OCI-LY3 (cell line): ENCODE measurements at regions not wholly inside any gene's neighbourhood (a gene's known extent, or its start where the extent isn't known, plus 50 kb on each side); places are given as distances from the start of the nearest gene placed in this dataset.
"Not testable (repeated sequence)": the region's sequence is repeated elsewhere in the genome, so short reads cannot be mapped to it uniquely, and the experiment has no call there.

Experiments
- H2AFZ ChIP-seq: fragments of 200-600, 300-600 bp; shearing (Covaris generic); 2 replicates; pipeline ENCODE4 v1.6.0; 2014; ENCODE audit warnings: antibody characterized with exemption, low read depth, low read length
- H3K27ac ChIP-seq: fragments of 200-600, 300-600 bp; sonication (generic); 2 replicates; pipeline ENCODE4 v1.5.1; 2014; ENCODE audit warnings: mild to moderate bottlenecking, low read length, moderate library complexity, mixed read lengths
- H3K27me3 ChIP-seq: fragments of 200-600, 300-600 bp; sonication (generic); 2 replicates; pipeline ENCODE4 v1.6.1; 2014; ENCODE audit warnings: low read depth, low read length, mixed read lengths
- H3K36me3 ChIP-seq: fragments of 200-600, 300-600 bp; sonication (generic); replicated peaks from 2 replicates; pipeline ENCODE3; 2014; ENCODE audit warnings: low read depth, low read length, mixed read lengths
- H3K4me1 ChIP-seq: fragments of 300-600, 200-600 bp; sonication (generic); 2 replicates; pipeline ENCODE4 v1.6.1; 2014; ENCODE audit warnings: low read length, mixed read lengths
- H3K4me2 ChIP-seq: fragments of 200-600, 300-600 bp; sonication (generic); 2 replicates; pipeline ENCODE4 v1.6.1; 2014; ENCODE audit warnings: low read length, mixed read lengths
- H3K4me3 ChIP-seq: fragments of 300-600, 200-600 bp; sonication (generic); 2 replicates; pipeline ENCODE4 v1.5.1; 2014; ENCODE audit warnings: antibody characterized with exemption, mild to moderate bottlenecking, low read length, moderate library complexity
- H3K79me2 ChIP-seq: fragments of 300-600, 200-600 bp; shearing (Covaris generic); 2 replicates; pipeline ENCODE4 v1.6.1; 2014; ENCODE audit warnings: mild to moderate bottlenecking, low read length, mixed read lengths
- H3K9ac ChIP-seq: fragments of 300-600, 200-600 bp; shearing (Covaris generic); 2 replicates; pipeline ENCODE4 v1.6.0; 2014; ENCODE audit warnings: mild to moderate bottlenecking, low read length, moderate library complexity
- H3K9me3 ChIP-seq: fragments of 200-600, 300-600 bp; shearing (Covaris generic); 2 replicates; pipeline ENCODE4 v1.6.1; 2014; ENCODE audit warnings: low read length, mixed read lengths; ENCODE audit not compliant: insufficient read depth
- H4K20me1 ChIP-seq: fragments of 200-600, 300-600 bp; sonication (generic); 2 replicates; pipeline ENCODE4 v1.6.1; 2016; ENCODE audit warnings: low read length, mixed read lengths; ENCODE audit not compliant: insufficient read depth
- EZH2phosphoT487 ChIP-seq: fragments of 200-600 bp; shearing (Covaris generic); IDR thresholded peaks from 2 replicates; pipeline ENCODE4 v1.6.1; 2018; ENCODE audit warnings: antibody characterized with exemption, mixed run types, low read depth
- TF ChIP-seq, protein P1 (sequence below): fragments of 200-600, 300-600 bp; sonication (generic); IDR thresholded peaks from 2 replicates; pipeline ENCODE4 v1.5.1; 2014; ENCODE audit warnings: antibody characterized with exemption, low read length, low read depth

DNA sequence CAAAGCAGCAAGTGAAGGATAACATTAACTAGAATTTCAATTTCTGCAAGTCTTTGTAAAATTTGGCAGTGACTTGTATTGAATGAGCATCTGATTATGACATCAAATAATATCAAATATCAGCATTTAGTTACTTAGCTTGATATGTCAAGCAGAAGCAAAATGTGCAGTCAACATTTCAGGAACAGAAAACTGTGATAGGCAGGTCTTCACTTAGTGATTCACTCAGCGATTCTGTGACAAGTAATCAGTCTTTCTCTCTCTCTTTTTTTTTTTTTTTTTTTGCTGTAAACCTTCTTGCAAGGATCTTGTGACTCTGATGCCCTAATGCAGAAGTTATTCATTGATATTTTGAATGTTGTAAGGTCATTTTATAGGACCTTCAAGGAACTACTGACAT lies 307.1 kb downstream of the MTERF1 start:
- Histone ChIP-seq H3K4me2 (no peak overlapping the region), H3K27ac (no peak overlapping the region), H3K4me3 (no peak overlapping the region), H3K9ac (no peak overlapping the region), H3K79me2 (no peaks in the 10 kb centered on the region), H3K9me3 (no peaks in the 10 kb centered on the region), H4K20me1 (no peaks in the 10 kb centered on the region), H3K27me3 (no peaks in the 10 kb centered on the region), H3K4me1 (no peaks in the 10 kb centered on the region), H3K36me3 (no peaks in the 10 kb centered on the region), H2AFZ (no peak overlapping the region)
- no peak for TF ChIP-seq EZH2phosphoT487
- TF ChIP-seq, protein P1, sequence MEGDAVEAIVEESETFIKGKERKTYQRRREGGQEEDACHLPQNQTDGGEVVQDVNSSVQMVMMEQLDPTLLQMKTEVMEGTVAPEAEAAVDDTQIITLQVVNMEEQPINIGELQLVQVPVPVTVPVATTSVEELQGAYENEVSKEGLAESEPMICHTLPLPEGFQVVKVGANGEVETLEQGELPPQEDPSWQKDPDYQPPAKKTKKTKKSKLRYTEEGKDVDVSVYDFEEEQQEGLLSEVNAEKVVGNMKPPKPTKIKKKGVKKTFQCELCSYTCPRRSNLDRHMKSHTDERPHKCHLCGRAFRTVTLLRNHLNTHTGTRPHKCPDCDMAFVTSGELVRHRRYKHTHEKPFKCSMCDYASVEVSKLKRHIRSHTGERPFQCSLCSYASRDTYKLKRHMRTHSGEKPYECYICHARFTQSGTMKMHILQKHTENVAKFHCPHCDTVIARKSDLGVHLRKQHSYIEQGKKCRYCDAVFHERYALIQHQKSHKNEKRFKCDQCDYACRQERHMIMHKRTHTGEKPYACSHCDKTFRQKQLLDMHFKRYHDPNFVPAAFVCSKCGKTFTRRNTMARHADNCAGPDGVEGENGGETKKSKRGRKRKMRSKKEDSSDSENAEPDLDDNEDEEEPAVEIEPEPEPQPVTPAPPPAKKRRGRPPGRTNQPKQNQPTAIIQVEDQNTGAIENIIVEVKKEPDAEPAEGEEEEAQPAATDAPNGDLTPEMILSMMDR, result no peak

DNA sequence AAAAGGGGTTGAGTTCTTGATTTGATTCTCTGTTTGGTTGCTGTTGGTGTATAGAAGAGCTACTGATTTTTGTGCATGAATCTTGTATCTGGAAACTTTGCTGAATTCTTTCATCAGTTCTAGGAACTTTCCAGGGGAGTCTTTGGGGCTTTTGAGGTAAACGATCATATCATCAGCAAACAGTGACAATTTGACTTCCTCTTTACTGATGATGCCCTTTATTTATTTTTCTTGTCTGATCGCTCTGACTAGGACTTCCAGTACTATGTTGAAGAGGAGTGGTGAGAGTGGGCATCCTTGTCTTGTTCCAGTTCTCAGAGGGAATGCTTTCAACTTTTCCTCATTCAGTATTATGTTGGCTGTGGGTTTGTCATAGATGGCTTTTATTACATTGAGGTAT lies 304.0 kb downstream of the MTERF1 start:
- H3K27ac ChIP-seq, H2AFZ ChIP-seq, H3K4me2 ChIP-seq, H3K4me3 ChIP-seq, H3K79me2 ChIP-seq, H3K36me3 ChIP-seq, H3K9me3 ChIP-seq, H4K20me1 ChIP-seq, H3K4me1 ChIP-seq, H3K27me3 ChIP-seq, H3K9ac ChIP-seq: not testable (repeated sequence)

DNA sequence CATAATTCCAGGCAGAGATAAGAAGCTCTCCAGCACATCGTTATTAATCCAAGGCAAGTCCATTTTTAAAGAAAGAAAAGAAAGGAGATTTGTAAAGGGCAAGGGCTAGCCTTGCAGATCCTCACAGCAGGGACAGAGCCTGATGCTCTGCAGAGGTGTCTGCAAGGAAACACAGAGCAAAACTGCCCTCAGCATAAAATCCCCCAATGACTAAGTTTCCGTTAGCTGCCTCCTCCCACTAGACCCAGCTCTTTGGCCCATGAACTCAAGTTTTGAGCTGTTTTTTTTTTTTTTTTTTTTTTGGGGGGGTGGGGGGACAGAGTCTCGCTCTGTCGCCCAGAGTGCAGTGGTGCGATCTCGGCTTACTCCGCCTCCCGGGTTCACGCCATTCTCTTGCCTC lies 300.7 kb downstream of the MTERF1 start:
- Histone ChIP-seq H3K27ac (no peak overlapping the region), H4K20me1 (no peaks in the 10 kb centered on the region), H3K9me3 (no peaks in the 10 kb centered on the region), H3K4me1 (no peaks in the 10 kb centered on the region), H3K27me3 (no peaks in the 10 kb centered on the region), H3K9ac (no peak overlapping the region), H2AFZ (no peak overlapping the region), H3K36me3 (no peaks in the 10 kb centered on the region), H3K4me2 (no peak overlapping the region), H3K79me2 (no peaks in the 10 kb centered on the region), H3K4me3 (no peak overlapping the region)
- no peak for TF ChIP-seq EZH2phosphoT487
- TF ChIP-seq, protein P1, result no peak

DNA sequence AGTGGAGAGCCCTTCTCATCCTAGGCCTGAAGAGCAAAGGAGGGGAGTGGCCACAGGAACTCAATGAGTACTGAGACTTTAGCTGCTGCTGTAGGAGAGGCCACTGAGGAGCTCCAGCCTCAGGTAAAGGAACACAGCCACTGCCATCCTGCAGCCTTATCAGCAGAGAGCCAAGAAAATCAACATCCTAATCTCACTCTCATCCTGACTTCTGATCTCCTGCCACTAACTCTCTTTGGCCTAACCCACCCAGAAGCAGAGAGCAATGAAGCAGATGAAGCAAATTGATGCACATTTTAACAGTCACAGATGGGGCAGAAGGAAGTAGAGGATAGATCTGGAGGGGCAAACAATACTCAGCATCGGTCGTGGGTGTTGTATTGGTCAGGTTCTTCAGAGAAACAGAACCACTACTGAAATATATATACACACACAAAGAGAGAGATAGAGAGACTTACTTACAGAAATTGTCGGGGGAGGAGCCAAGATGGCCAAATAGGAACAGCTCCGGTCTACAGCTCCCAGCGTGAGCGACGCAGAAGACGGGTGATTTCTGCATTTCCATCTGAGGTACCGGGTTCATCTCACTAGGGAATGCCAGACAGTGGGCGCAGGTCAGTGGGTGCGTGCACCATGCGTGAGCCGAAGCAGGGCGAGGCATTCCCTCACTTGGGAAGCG lies 297.6 kb downstream of the MTERF1 start:
- Histone ChIP-seq H3K27ac (no peak overlapping the region), H3K36me3 (no peaks in the 10 kb centered on the region), H3K27me3 (no peaks in the 10 kb centered on the region), H3K4me1 (no peaks in the 10 kb centered on the region), H3K9ac (no peak overlapping the region), H2AFZ (no peak overlapping the region), H3K79me2 (no peaks in the 10 kb centered on the region), H4K20me1 (no peaks in the 10 kb centered on the region), H3K4me2 (no peak overlapping the region), H3K9me3 (no peaks in the 10 kb centered on the region), H3K4me3 (no peak overlapping the region)
- TF ChIP-seq EZH2phosphoT487, result no peak
- TF ChIP-seq, protein P1, result no peak
